Amniotic stem cell (primary cell): ENCODE measurements at regions not wholly inside any gene's neighbourhood (a gene's known extent, or its start where the extent isn't known, plus 50 kb on each side); places are given as distances from the start of the nearest gene placed in this dataset.

Source experiments
- DNase-seq: peaks from one replicate; lab custom pipeline; 2025; lab: John Stamatoyannopoulos, UW

GRCh38 chr3:187823746-187824145, 78.5 kb upstream of the BCL6 start:
- no peak for DNase-seq

GRCh38 chr3:187827723-187828122, 82.5 kb upstream of the BCL6 start:
- no peak for DNase-seq

GRCh38 chr3:187828579-187829452, 83.5 kb upstream of the BCL6 start:
- DNase-seq, result no peak

GRCh38 chr3:187830181-187830580, 84.9 kb upstream of the BCL6 start:
- no peak for DNase-seq

- no peak for DNase-seq
Observed at GRCh38 chr3:187831125-187832051, 86.1 kb upstream of the BCL6 start.

- DNase-seq, result no peak
Observed at GRCh38 chr3:187832202-187832601, 86.9 kb upstream of the BCL6 start.

- DNase-seq, result no peak
Observed at GRCh38 chr3:187833375-187833774, 88.1 kb upstream of the BCL6 start.

- DNase-seq, result no peak
Observed at GRCh38 chr3:187833799-187834578, 88.7 kb upstream of the BCL6 start.

- no peak for DNase-seq
Observed at GRCh38 chr3:187836823-187837770, 91.8 kb upstream of the BCL6 start.

- DNase-seq, result no peak
Observed at GRCh38 chr3:187838016-187838540, 92.8 kb upstream of the BCL6 start.

- DNase-seq, result no peak
Observed at GRCh38 chr3:187839422-187839821, 94.2 kb upstream of the BCL6 start.

- no peak for DNase-seq
Observed at GRCh38 chr3:187840856-187841255, 95.6 kb upstream of the BCL6 start.

- peak; percentile 64 for DNase-seq
Observed at GRCh38 chr3:187841560-187841959, 96.3 kb upstream of the BCL6 start.

- DNase-seq, result no peak
Observed at GRCh38 chr3:187843654-187844053, 98.4 kb upstream of the BCL6 start.

GRCh38 chr3:187844708-187845107, 99.4 kb upstream of the BCL6 start:
- no peak for DNase-seq

- no peak for DNase-seq
Observed at GRCh38 chr3:187845826-187846225, 100.6 kb upstream of the BCL6 start.

- no peak for DNase-seq
Observed at GRCh38 chr3:187848401-187848800, 103.1 kb upstream of the BCL6 start.

GRCh38 chr3:187849016-187849654, 103.9 kb upstream of the BCL6 start:
- no peak for DNase-seq

- DNase-seq, result no peak
Observed at GRCh38 chr3:187850258-187850921, 105.1 kb upstream of the BCL6 start.
